H1 (cell line): ENCODE measurements at regions not wholly inside any gene's neighbourhood (a gene's known extent, or its start where the extent isn't known, plus 50 kb on each side); places are given as distances from the start of the nearest gene placed in this dataset.

ENCODE experiments used
- CTCF ChIA-PET: fragments of 300-600 bp; sonication (Branson Sonifier 250); formaldehyde crosslinking; loops from one replicate; lab custom pipeline; 2021; ENCODE audit not compliant: partially characterized antibody; lab: Charles Lee
- POLR2A ChIA-PET: fragments of 300-600 bp; sonication (Branson Sonifier 250); formaldehyde crosslinking; loops from one replicate; lab custom pipeline; 2021; ENCODE audit warnings: inconsistent platforms; ENCODE audit not compliant: partially characterized antibody; lab: Charles Lee
- DNase-seq, 2 experiments: peaks; one replicate each; pipeline versions ENCODE4 v3.0.0 to v3.0.0-alpha.2; 2010 to 2022; ENCODE audit warnings: low spot score in 2 of 2, low read depth in 1 of 2, mixed read lengths in 1 of 2
- FAIRE-seq: peaks from 2 replicates; lab custom pipeline; 2011; peaks lifted over from hg19 to GRCh38; lab: Jason Lieb, UNC
- H2AFZ ChIP-seq: 2 replicates; pipeline ENCODE4 v1.8.1; 2012; ENCODE audit warnings: low read length, inconsistent platforms
- H2AK5ac ChIP-seq: 2 replicates; pipeline ENCODE4 v1.6.1; 2013; ENCODE audit warnings: low read depth, low read length
- H2BK120ac ChIP-seq: replicated peaks from 2 replicates; pipeline ENCODE3; 2013; ENCODE audit warnings: low read depth, low read length, inconsistent platforms
- H2BK12ac ChIP-seq: 2 replicates; pipeline ENCODE4 v1.6.1; 2013; ENCODE audit warnings: low read depth, low read length
- H2BK15ac ChIP-seq: 2 replicates; pipeline ENCODE4 v1.6.1; 2013; ENCODE audit warnings: low read length
- H2BK20ac ChIP-seq: 2 replicates; pipeline ENCODE4 v1.6.1; 2013; ENCODE audit warnings: low read length
- H2BK5ac ChIP-seq: 2 replicates; pipeline ENCODE4 v1.6.1; 2013; ENCODE audit warnings: low read depth, low read length
- H3K14ac ChIP-seq: 2 replicates; pipeline ENCODE4 v1.6.1; 2013; ENCODE audit warnings: inconsistent platforms; ENCODE audit not compliant: insufficient read length
- H3K18ac ChIP-seq: 2 replicates; pipeline ENCODE4 v1.6.1; 2013; ENCODE audit warnings: low read length; ENCODE audit errors: extremely low read depth
- H3K23ac ChIP-seq: 2 replicates; pipeline ENCODE4 v1.6.1; 2013; ENCODE audit warnings: inconsistent platforms; ENCODE audit not compliant: insufficient read length
- H3K23me2 ChIP-seq: 2 replicates; pipeline ENCODE4 v1.6.1; 2013; ENCODE audit warnings: low read depth, low read length
- H3K27ac ChIP-seq: 2 replicates; pipeline ENCODE4 v1.6.1; 2011; ENCODE audit warnings: low read depth, low read length, inconsistent platforms
- H3K27me3 ChIP-seq, 4 experiments: replicated peaks in 1 of 4; 1 replicate in 1 of 4; 2 replicates in 3 of 4; pipeline versions ENCODE4 v1.6.1 to v1.8.1; 2011 to 2013; ENCODE audit warnings: low read length in 3 of 4, mild to moderate bottlenecking in 3 of 4, inconsistent platforms in 2 of 4, mixed read lengths in 2 of 4, moderate library complexity in 1 of 4; ENCODE audit not compliant: control insufficient read depth in 3 of 4, insufficient read depth in 3 of 4; ENCODE audit errors: extremely low read depth in 1 of 4
- H3K36me3 ChIP-seq, 4 experiments: 2 replicates each; pipeline versions ENCODE4 v1.6.1 to v1.8.1; 2011 to 2013; ENCODE audit warnings: mild to moderate bottlenecking in 4 of 4, low read length in 3 of 4, moderate library complexity in 2 of 4, control low read depth in 1 of 4, inconsistent platforms in 1 of 4; ENCODE audit not compliant: insufficient read depth in 4 of 4, control insufficient read depth in 2 of 4
- H3K4ac ChIP-seq: replicated peaks from 2 replicates; pipeline ENCODE3; 2013; ENCODE audit warnings: low read length, low read depth, mixed read lengths, inconsistent platforms; ENCODE audit not compliant: insufficient read length
- H3K4me1 ChIP-seq, 4 experiments: replicated peaks in 1 of 4; 1 replicate in 1 of 4; 2 replicates in 3 of 4; pipeline versions ENCODE4 v1.6.1 to v1.8.1; 2011 to 2013; ENCODE audit warnings: low read length in 3 of 4, inconsistent platforms in 2 of 4, mixed read lengths in 1 of 4; ENCODE audit not compliant: insufficient read depth in 4 of 4, control insufficient read depth in 3 of 4
- H3K4me2 ChIP-seq, 2 experiments: 2 replicates each; pipeline versions ENCODE4 v1.6.1 to v1.8.1; 2011 to 2013; ENCODE audit warnings: low read depth in 2 of 2, low read length in 2 of 2, control low read depth in 1 of 2, inconsistent platforms in 1 of 2, mild to moderate bottlenecking in 1 of 2; ENCODE audit not compliant: insufficient read depth in 1 of 2
- H3K4me3 ChIP-seq, 4 experiments: fragments of 200-600, 300-600 bp in 1 of 4; sonication (generic), shearing (Covaris generic), sonication (Bioruptor Twin) in 1 of 4; 2 replicates each; pipeline versions ENCODE4 v1.5.1 to v1.8.1; 2011 to 2016; ENCODE audit warnings: low read length in 4 of 4, low read depth in 3 of 4, control low read depth in 2 of 4, inconsistent platforms in 2 of 4, mild to moderate bottlenecking in 2 of 4, mixed read lengths in 1 of 4, moderate library complexity in 1 of 4; ENCODE audit not compliant: insufficient read depth in 2 of 4; ENCODE audit errors: extremely low read depth in 1 of 4
- H3K56ac ChIP-seq: replicated peaks from 2 replicates; pipeline ENCODE3; 2013; ENCODE audit warnings: low read depth, mild to moderate bottlenecking, mixed read lengths, low read length, inconsistent platforms; ENCODE audit not compliant: insufficient read length
- H3K79me1 ChIP-seq: 2 replicates; pipeline ENCODE4 v1.6.1; 2013; ENCODE audit warnings: low read depth, low read length, control low read depth
- H3K79me2 ChIP-seq, 2 experiments: 2 replicates each; pipeline versions ENCODE4 v1.6.1 to v1.8.1; 2012 to 2013; ENCODE audit warnings: low read length in 2 of 2, mild to moderate bottlenecking in 2 of 2, inconsistent platforms in 1 of 2; ENCODE audit not compliant: insufficient read depth in 2 of 2, control insufficient read depth in 1 of 2
- H3K9ac ChIP-seq, 4 experiments: replicated peaks in 1 of 4; 1 replicate in 1 of 4; 2 replicates in 3 of 4; pipeline versions ENCODE4 v1.6.1 to v1.8.1; 2011 to 2013; ENCODE audit warnings: low read depth in 3 of 4, low read length in 3 of 4, control low read depth in 2 of 4, mild to moderate bottlenecking in 2 of 4, moderate library complexity in 2 of 4, inconsistent platforms in 1 of 4; ENCODE audit errors: extremely low read depth in 1 of 4
- H3K9me3 ChIP-seq, 2 experiments: 2 replicates each; pipeline versions ENCODE4 v1.6.1 to v1.8.1; 2012 to 2013; ENCODE audit warnings: mild to moderate bottlenecking in 2 of 2, moderate library complexity in 2 of 2, control low read depth in 1 of 2, inconsistent platforms in 1 of 2, low read depth in 1 of 2, low read length in 1 of 2, mixed read lengths in 1 of 2; ENCODE audit not compliant: insufficient read depth in 2 of 2
- H4K20me1 ChIP-seq, 2 experiments: replicated peaks in 1 of 2; 2 replicates each; pipeline versions ENCODE3 to v1.8.1; 2011 to 2013; ENCODE audit warnings: inconsistent platforms in 2 of 2, low read length in 2 of 2, mild to moderate bottlenecking in 1 of 2; ENCODE audit not compliant: insufficient read depth in 2 of 2, control insufficient read depth in 1 of 2
- H4K5ac ChIP-seq: 2 replicates; pipeline ENCODE4 v1.6.1; 2013; ENCODE audit warnings: low read length, low read depth, mixed read lengths, inconsistent platforms; ENCODE audit not compliant: insufficient read length
- H4K8ac ChIP-seq: 2 replicates; pipeline ENCODE4 v1.8.0; 2013; ENCODE audit warnings: mild to moderate bottlenecking, moderate library complexity, low read length, inconsistent platforms; ENCODE audit not compliant: insufficient read depth; ENCODE audit errors: extremely low read depth
- H4K91ac ChIP-seq: replicated peaks from 2 replicates; pipeline ENCODE3; 2013; ENCODE audit warnings: low read length, mixed read lengths, inconsistent platforms; ENCODE audit not compliant: insufficient read length
- ATF2 ChIP-seq: IDR thresholded peaks from 2 replicates; pipeline ENCODE4 v1.6.1; 2012; ENCODE audit warnings: low read length, inconsistent platforms
- EP300 ChIP-seq, 2 experiments: IDR thresholded peaks; 1 replicate in 1 of 2; 2 replicates in 1 of 2; pipeline ENCODE4 v1.6.1; 2011 to 2012; ENCODE audit warnings: low read depth in 2 of 2, low read length in 2 of 2, mild to moderate bottlenecking in 2 of 2, borderline replicate concordance in 1 of 2, inconsistent platforms in 1 of 2, moderate library complexity in 1 of 2
- KDM1A ChIP-seq: fragments of 200-600, 300-600 bp; sonication (generic); IDR thresholded peaks from 2 replicates; pipeline ENCODE4 v1.7.1; 2016; ENCODE audit warnings: mild to moderate bottlenecking, low read length, borderline replicate concordance
- MAFK ChIP-seq: IDR thresholded peaks from 2 replicates; pipeline ENCODE4 v1.6.1; 2012; ENCODE audit warnings: low read depth, mild to moderate bottlenecking, improper control_type of control experiment, low read length
- NANOG ChIP-seq: IDR thresholded peaks from 2 replicates; pipeline ENCODE4 v1.6.1; 2011; ENCODE audit warnings: low read length, low read depth, mild to moderate bottlenecking, inconsistent platforms; ENCODE audit not compliant: insufficient read depth, poor library complexity, severe bottlenecking
- PHF8 ChIP-seq: fragments of 200-600 bp; sonication (generic); conservative IDR thresholded peaks from 2 replicates; pipeline ENCODE4 v1.7.1; 2012; ENCODE audit warnings: low read depth, mild to moderate bottlenecking, inconsistent platforms, low read length, moderate library complexity
- POU5F1 ChIP-seq: IDR thresholded peaks from 2 replicates; pipeline ENCODE4 v1.6.1; 2011; ENCODE audit warnings: low read depth, mild to moderate bottlenecking, low read length, moderate library complexity
- SAP30 ChIP-seq: fragments of 300-600 bp; sonication (generic); IDR thresholded peaks from 2 replicates; pipeline ENCODE4 v1.7.1; 2012; ENCODE audit warnings: low read length, moderate library complexity, mild to moderate bottlenecking, inconsistent platforms; ENCODE audit not compliant: insufficient read depth, insufficient replicate concordance
- SP4 ChIP-seq: IDR thresholded peaks from 2 replicates; pipeline ENCODE4 v1.6.1; 2012; ENCODE audit warnings: low read length, inconsistent platforms
- TCF12 ChIP-seq: IDR thresholded peaks from 2 replicates; pipeline ENCODE4 v1.6.1; 2011; ENCODE audit warnings: low read depth, mild to moderate bottlenecking, low read length
- YY1 ChIP-seq: IDR thresholded peaks from 2 replicates; pipeline ENCODE4 v1.6.1; 2011; ENCODE audit warnings: low read depth, mild to moderate bottlenecking, low read length
- WGBS, 2 experiments: shearing (Covaris generic) in 1 of 2; methylation state at CpG; one replicate each; pipeline versions ENCODE4 v1.1.6 to v1.1.7; 2013 to 2015; ENCODE audit warnings: low lambda C conversion rate in 2 of 2, mixed read lengths in 2 of 2, inconsistent platforms in 1 of 2, low coverage in 1 of 2, missing lambda C conversion rate in 1 of 2; ENCODE audit not compliant: insufficient replicate concordance in 2 of 2, insufficient coverage in 1 of 2, insufficient read length in 1 of 2; ENCODE audit errors: extremely low coverage in 1 of 2, missing lambda C conversion rate in 1 of 2; 5-methylcytosine and 5-hydroxymethylcytosine counted together

GRCh38 chr6:169097381-169097959 lies 156.2 kb downstream of the THBS2 start:
- Histone ChIP-seq H3K9ac (no peak overlapping the region), H3K23me2 (no peaks in the 10 kb centered on the region), H2BK12ac (no peak overlapping the region), H2BK15ac (no peak overlapping the region), H4K20me1 (no peaks in the 10 kb centered on the region), H4K8ac (peak overlapping the region; percentile 43; the same call in 1 of the 2 replicates), H4K5ac (no peak overlapping the region), H2AFZ (no peak overlapping the region), H3K4me3 (no peak overlapping the region), H3K27me3 (no peaks in the 10 kb centered on the region), H3K79me1 (no peaks in the 10 kb centered on the region), H3K36me3 (no peaks in the 10 kb centered on the region), H3K4ac (no peak overlapping the region), H3K4me1 (peaks cover 0 to 6% (median 5%) of the 10 kb centered on the region in 4 experiments; a peak in 4 of 7 replicates), H3K27ac (no peak overlapping the region), H3K18ac (no peak overlapping the region), H3K79me2 (no peaks in the 10 kb centered on the region), H3K23ac (no peak overlapping the region), H3K56ac (no peak overlapping the region), H3K14ac (no peak overlapping the region), H2BK120ac (no peak overlapping the region), H4K91ac (no peak overlapping the region), H3K4me2 (no peak overlapping the region; a peak in 1 of 4 replicates), H2BK20ac (no peak overlapping the region), H3K9me3 (peaks cover 4 to 7% of the 10 kb centered on the region in 2 experiments; a peak in 3 of 4 replicates), H2BK5ac (no peak overlapping the region), H2AK5ac (no peak overlapping the region)
- FAIRE-seq (no peak), DNase-seq (no peak)
- POLR2A ChIA-PET: no interaction called here
- WGBS, 2 experiments: 77% methylated on average over 11 of the region's 11 CpGs; no CpG with 5 or more reads in 1 of the 2 experiments
- CTCF ChIA-PET: interaction anchor here (0.8 to 2.1 kb wide), 6 partner anchors 10 to 141 kb away, joined by 3 to 5 read pairs (median 4); no protein-coding TSS in a partner anchor
- TF ChIP-seq POU5F1 (no peak), KDM1A (no peak), SAP30 (no peak), EP300 (IDR thresholded peaks at IDR 0.05; ENCODE audit: borderline replicate concordance in 1 of 2, low read depth in 2 of 2, low read length in 2 of 2) (no peak), ATF2 (no peak), NANOG (no peak), MAFK (no peak), SP4 (no peak), YY1 (no peak), TCF12 (no peak), PHF8 (no peak)
